Esophagus mucosa (tissue), 1 donor: ENCODE measurements at regions not wholly inside any gene's neighbourhood (a gene's known extent, or its start where the extent isn't known, plus 50 kb on each side); places are given as distances from the start of the nearest gene placed in this dataset.

ENCODE experiments used
- ATAC-seq: fragments of 200-7000 bp; cut with Tn5 transposase; one replicate; pipeline ENCODE4 v1.9.1; 2020
- donor health status: DM: yes; HTN: yes; CAD: no.

GRCh38 chr4:28351826-28352225 is 1491.2 kb downstream of the STIM2 start:
- ATAC-seq: no peak

DNA sequence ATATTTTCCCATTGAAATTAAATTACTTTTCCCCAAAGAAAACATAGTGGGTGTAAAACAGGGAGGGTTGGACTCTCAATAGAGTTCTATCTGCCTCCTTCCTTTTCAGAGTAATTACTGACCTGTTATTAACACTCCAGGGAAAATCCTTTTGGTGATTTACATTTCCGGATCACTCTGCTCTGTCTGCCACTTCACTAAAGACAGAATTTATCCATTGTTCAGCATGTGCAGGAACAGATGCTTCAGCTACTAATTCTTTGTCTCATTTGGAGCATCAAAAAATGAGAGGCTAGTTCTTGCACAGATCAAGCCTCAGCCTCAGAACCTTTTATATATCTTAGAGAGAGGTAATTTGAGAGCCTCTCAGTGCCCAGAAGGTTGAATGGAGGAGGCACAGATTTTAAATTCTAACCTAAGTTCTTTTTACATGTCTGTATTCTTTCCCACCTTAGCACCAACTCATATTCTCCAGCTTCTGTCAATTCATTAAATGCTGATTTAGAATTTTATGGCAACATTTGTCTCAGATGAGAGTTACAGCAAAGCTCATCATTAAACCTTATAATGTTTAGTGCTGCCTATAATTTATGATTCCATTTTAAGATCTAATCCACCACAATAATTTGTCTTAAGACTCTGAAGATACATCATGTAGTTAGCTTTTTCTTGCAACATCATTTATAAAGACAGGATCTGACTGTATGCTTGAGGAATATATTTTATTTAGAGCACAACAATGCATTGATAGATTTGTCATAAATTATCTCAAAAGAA is 1494.4 kb downstream of the STIM2 start:
- no peak for ATAC-seq

GRCh38 chr4:28357990-28358389 is 1497.3 kb downstream of the STIM2 start:
- ATAC-seq: no peak

GRCh38 chr4:28358606-28359005 is 1498.0 kb downstream of the STIM2 start:
- ATAC-seq: no peak

DNA sequence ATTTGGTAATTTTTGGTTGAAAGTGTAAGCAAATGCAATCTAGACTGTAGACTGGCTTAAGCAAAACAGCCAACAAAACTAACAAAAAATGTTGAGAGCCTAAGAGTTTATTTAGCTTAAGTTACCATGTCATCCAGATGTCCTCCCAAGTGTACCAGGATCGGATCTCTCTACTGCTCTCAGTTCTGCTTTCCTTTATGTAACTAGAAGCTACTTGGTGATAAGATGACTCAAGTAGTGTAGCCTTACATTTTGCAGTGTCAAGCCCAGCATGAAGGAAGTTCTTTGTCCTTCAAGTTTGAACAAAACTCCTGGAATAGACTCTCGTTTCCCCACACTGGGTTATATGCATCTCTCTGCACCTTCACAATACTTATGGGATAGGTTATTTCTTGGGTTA is 1500.0 kb downstream of the STIM2 start:
- no peak for ATAC-seq

DNA sequence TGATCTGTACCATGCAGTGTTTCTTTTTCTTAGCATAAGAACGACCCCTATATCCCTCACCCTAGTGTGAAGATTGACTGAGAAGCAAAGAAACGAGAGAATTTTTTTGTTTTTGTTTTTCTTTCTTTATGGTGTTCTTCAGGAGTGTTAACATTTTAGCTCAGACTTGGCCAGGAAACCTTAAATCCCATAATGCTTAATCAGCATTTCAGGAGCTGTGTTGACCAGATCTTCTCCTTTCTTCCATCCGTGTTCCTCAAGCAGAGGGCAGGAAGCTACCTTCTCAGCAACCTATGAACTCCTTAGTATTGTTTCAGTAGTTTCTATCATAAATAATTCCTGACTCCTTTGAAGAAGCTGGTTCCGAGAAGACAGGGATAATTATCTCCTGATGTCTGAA is 1501.5 kb downstream of the STIM2 start:
- no peak for ATAC-seq

DNA sequence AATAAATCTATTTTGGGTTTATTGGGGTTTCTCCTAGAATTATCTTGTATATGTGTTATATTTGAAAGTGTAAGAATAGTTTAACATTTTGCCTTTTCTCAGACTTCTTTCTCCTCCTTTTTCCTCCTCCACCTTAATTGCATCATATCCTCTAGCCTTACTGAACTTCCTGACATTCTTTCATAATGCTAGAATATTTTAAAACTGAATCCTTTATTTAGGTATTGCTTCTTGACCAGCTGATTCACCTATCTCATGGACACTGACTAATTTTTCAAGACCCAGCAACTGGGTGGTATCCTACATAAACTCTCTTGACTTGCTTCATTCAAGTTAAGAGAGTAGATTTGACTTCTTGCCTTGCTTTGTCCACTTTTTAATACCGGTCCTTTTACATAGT is 1508.9 kb downstream of the STIM2 start:
- no peak for ATAC-seq

GRCh38 chr4:28373191-28373590 is 1512.5 kb downstream of the STIM2 start:
- ATAC-seq: no peak

DNA sequence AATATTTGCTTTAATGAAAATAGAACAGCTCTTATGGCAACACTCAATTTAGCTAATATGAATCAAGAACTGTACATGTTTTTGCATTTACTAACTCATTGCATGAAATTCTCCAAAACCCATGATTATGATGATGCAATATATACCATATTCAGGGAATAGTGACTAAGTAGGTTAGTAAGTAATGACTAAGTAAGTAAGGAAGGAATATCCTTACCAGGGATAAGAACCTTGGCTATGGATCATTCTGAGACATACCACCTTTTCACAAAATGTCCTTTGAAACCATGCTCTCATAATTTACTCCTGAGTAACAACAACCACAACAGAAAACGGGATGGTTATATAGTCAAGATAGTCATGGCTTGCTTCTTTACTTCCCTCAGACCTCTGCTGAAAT is 1513.0 kb downstream of the STIM2 start:
- no peak for ATAC-seq

DNA sequence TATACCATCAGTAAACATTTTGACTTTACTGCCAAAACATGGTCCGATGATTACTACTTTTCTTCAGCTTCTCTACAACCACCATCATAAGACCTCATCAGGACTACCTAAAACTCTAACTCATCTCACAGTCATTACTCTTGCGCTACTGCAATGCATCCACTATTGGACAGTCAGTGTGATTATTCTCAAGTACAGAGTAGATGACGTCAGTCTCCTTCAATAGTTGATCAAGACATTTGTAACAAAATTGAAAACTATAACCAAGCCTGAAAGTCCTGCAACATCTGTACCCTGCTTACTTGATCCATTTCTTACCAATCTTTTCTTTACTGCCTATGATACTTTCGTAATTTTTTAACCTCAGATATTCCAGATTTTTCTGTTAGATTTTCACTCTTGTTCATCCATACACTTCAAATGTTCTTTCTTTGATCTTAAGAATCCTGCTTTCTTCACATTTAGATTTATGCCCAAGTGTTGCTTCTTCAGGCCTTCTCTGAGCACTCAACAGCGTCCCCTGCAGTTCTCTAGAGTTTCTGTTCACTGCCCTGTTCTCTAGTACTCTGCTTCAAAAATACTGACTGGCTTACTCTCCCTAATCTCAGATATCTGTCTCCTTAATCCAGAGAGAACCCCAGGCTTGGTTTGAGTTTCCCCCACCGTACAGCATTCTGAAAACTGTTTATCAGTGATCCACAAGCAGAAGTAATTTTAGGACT is 1517.6 kb downstream of the STIM2 start:
- ATAC-seq: no peak

DNA sequence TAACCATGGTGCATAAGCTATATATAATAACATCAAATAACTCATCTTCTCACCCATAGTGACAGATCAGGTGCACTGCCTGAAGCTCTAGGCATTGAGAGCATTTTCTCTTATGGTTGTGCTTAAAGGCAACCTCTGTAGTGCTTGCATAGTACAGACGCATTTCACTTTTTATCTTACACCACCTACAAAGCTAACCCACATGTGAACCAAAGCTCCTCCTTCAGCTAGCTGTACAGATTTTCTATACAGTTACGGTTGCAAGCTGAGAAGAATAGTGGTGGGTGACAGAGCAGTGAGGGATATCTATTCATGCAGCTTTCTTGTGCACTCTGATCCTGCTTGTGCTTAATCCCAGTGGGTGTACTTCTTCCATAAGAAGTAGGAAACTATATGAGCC is 1525.2 kb downstream of the STIM2 start:
- ATAC-seq: no peak

DNA sequence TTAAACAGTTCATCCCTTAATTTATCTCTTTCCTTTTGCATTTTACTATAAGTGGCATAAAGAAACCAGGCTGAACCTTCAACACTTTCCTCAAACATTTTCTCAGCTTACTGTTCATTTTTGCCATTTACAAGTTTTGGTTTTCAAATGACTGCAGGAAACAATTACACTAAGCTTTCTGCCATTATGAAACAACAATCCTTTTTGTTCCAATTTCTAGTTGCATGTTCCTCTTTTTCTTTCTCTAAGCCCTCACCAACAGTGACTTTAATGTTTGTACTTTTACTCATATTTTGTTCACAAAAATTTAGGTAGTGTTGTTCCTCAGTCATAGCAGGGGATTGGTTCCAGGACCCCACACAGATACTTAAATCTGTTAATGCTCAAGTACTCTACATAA is 1526.1 kb downstream of the STIM2 start:
- no peak for ATAC-seq

DNA sequence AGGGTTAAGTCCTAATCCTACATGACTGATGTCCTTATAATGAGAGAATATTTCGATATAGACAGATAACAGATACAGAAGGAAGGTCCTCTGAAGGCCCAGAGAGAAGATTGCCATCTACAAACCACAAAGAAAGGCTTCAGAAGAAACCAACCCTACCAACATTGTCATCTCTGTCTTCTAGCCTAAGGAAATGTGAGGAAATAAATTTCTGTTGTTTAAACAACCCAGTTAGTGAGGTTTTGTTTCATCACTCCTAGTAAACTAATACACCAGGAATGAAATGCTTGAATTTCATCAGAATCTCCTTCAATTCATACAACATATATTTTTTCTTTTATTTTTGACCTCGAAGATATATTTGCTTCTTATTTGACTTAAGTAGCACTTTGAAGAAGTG is 1527.8 kb downstream of the STIM2 start:
- no peak for ATAC-seq

DNA sequence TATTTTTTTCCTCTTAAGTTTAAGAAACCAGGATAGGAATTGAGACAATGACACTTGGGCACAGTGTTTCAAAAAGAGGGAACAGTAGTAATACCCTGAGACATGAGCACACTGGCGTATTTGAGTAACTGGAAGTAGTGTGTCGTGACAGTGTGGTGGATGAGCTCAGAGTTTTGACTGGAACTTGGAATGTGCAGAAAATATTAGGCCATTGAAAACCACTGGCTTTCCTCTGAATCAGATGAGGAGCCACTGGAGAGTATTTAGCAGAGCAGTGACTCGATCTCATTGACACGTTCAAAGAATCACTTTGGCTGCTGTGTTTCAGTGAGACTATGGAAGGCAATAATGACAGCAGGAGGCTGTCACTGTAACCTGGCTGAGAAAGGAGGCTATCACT is 1531.2 kb downstream of the STIM2 start:
- no peak for ATAC-seq

DNA sequence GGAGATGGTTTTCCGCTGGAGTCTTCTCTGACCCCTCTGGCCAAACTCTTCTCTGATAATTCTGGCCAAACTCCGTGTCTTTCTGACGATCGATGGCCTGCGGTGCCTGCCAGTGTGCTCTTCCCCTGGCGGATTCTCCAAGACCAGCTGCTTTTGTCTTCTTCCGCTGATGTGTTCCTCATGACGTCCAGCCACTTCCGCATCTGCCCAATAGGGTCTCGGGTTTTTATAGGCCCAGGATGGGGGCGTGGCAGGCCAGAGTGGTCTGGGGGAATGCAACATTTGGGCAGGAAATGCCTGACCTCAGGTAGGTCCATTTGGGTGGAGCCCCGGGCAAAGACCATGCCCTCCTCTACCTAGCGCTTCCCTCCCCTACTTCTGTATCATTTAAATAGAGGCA is 1542.1 kb downstream of the STIM2 start:
- ATAC-seq: no peak

DNA sequence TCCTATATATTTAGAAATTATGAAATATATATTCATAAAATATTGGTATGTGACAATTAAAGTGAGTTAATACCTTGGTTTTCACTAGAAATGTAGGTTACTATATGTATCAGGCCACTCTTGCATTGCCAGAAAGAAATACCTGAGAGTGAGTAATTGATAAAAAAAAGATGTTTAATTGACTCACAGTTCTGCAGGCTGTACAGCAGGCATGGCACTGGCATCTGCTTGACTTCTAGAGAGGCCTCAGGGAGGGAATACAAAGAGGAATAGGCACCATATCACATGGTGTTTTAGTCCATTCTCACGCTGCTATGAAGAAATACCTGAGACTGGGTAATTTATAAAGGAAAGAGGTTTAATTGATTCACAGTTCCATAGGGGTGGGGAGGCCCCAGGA is 1560.6 kb downstream of the STIM2 start:
- no peak for ATAC-seq

- ATAC-seq: no peak
These were observed 1565.6 kb downstream of the STIM2 start for GRCh38 chr4:28426251-28426650.

- no peak for ATAC-seq
These were observed 1566.9 kb downstream of the STIM2 start for GRCh38 chr4:28427306-28428085.

GRCh38 chr4:28432348-28433025 is 1571.8 kb downstream of the STIM2 start:
- ATAC-seq: no peak

GRCh38 chr4:28435314-28435713 is 1574.7 kb downstream of the STIM2 start:
- ATAC-seq: no peak

DNA sequence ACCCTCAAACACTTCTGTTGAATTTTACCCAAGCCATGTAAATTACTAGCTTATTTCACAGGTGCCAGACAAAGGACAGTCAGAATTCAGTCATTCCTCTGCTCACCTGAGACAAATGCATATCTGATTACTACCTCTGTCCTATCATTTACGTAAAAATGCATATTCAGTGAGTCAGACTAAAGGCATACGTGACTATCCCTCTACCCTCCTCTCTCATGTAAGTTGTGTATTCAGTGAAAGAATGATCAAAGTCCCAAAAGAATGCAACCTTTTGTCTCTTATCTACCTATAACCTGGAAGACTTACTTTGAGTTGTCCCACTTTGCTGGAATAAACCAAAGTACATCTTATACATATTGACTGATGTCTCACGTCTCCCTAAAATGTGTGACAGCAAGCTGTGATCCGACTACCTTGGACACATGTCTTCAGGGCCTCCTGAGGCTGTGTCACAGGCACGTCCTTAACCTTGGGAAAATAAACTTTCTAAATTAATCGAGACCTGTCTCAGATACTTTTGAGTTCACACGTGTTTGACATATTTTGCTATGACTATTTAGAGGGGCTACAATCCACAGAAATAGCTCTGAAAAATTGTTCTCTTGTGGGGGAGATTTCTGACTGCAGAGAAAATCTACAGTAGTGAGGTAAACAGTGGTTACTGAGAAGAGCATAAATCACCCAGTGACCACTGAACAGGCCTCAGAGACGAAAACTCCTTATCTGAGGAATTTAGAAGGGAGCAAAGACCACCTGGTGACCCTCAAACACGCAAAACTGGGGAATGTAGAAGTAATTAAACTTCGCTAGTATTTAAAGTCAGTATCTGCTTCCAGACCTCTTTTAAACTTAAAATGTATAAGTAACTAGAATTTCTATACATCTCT is 1575.8 kb downstream of the STIM2 start:
- no peak for ATAC-seq

- ATAC-seq: no peak
These were observed 1582.7 kb downstream of the STIM2 start for GRCh38 chr4:28443371-28443770.
